ENCODE measurements at regions not wholly inside any gene's neighbourhood (a gene's known extent, or its start where the extent isn't known, plus 50 kb on each side); places are given as distances from the start of the nearest gene placed in this dataset.

DNA sequence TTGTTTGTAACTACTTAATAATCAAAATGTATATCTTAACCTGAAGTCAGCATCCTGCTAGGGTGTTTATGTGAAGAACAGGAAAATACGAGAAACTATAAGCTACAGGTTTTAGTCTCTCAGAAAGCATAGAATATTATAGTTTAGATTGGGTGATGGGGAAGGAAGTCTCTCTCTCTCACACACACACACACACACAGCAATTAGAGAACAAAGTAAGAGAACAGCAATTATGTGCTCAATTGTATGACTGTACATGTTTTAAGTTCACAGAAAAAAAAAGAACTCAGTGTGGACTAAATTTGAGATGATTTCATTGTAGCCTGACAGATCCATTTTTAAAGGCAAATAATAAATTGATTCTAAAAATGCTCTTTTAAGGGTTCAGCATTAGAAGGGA is 94.3 kb upstream of the ZNF516 start:
- no peak for TF ChIP-seq POLR2A (IDR thresholded peaks at IDR 0.05)
- TF ChIP-seq, protein P1, sequence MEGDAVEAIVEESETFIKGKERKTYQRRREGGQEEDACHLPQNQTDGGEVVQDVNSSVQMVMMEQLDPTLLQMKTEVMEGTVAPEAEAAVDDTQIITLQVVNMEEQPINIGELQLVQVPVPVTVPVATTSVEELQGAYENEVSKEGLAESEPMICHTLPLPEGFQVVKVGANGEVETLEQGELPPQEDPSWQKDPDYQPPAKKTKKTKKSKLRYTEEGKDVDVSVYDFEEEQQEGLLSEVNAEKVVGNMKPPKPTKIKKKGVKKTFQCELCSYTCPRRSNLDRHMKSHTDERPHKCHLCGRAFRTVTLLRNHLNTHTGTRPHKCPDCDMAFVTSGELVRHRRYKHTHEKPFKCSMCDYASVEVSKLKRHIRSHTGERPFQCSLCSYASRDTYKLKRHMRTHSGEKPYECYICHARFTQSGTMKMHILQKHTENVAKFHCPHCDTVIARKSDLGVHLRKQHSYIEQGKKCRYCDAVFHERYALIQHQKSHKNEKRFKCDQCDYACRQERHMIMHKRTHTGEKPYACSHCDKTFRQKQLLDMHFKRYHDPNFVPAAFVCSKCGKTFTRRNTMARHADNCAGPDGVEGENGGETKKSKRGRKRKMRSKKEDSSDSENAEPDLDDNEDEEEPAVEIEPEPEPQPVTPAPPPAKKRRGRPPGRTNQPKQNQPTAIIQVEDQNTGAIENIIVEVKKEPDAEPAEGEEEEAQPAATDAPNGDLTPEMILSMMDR (IDR thresholded peaks at IDR 0.05): no peak
- TF ChIP-seq EP300 (IDR thresholded peaks at IDR 0.05; ENCODE audit: low read depth): no peak

Data from transverse colon (tissue), 3 donors.